HK-2 (cell line): ENCODE measurements at regions not wholly inside any gene's neighbourhood (a gene's known extent, or its start where the extent isn't known, plus 50 kb on each side); places are given as distances from the start of the nearest gene placed in this dataset.

ENCODE experiments used
- DNase-seq: peaks from one replicate; pipeline ENCODE4 v3.0.0-alpha.2; 2018; ENCODE audit not compliant: unreplicated experiment

- no peak for DNase-seq
These were observed 441.5 kb upstream of the RARB start for GRCh38 chr3:24986612-24987011.

GRCh38 chr3:24999357-24999756 lies 428.7 kb upstream of the RARB start:
- DNase-seq, result no peak

DNA sequence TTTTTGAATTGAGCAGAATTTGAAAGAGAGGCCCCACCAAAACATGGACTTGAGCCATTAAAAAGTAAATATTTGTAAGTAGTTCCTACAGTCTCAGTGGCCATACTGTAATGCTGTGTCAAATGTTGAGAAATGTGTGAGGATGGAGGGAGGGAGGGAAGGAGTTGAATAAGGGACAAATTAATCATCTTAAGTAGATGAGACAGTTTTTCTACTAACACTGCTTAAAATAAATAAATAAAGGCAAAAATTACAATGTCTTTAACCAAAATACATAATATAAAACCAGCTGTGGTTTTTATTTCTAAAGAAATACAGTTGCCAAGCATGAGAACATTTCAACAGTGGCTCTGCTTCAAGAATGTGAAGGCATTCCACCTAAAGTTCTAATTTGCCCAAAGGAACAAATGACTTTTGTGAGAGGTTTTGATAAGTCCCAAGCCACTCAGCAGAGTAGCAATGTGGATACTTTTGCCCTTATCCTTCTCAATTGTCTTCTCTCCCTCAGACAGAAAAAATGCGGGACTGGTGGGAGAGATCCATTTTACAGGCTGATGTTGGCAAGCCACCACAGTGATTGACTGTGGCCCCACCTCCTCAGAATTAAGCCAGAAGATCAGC lies 427.0 kb upstream of the RARB start:
- DNase-seq, result no peak

GRCh38 chr3:25002052-25002451 lies 426.0 kb upstream of the RARB start:
- DNase-seq, result no peak

GRCh38 chr3:25007974-25008658 lies 419.9 kb upstream of the RARB start:
- no peak for DNase-seq

GRCh38 chr3:25009665-25010064 lies 418.4 kb upstream of the RARB start:
- no peak for DNase-seq

DNA sequence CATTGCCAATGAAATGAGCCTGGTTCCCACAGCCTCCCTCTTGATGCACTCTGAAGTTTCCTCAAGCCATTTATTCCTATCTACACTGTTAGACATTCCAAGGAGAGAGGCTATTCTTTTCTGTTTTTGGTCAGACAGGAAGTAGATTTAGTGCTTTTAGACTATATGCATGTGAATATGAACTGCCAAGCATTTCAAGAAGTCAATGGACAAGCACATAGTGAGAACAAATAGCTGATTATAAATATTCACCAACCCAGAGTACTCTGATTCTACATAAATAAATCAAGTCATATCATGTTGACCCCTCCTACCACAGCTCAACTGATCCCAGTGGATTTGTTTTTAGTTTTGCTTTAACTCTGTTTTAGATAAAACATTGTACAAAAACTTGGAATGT lies 412.5 kb upstream of the RARB start:
- DNase-seq, result no peak

GRCh38 chr3:25018909-25019308 lies 409.2 kb upstream of the RARB start:
- no peak for DNase-seq

GRCh38 chr3:25019506-25019905 lies 408.6 kb upstream of the RARB start:
- no peak for DNase-seq

GRCh38 chr3:25021816-25022215 lies 406.2 kb upstream of the RARB start:
- DNase-seq, result no peak

- no peak for DNase-seq
These were observed 404.2 kb upstream of the RARB start for GRCh38 chr3:25023876-25024275.

- DNase-seq, result no peak
These were observed 402.8 kb upstream of the RARB start for GRCh38 chr3:25025236-25025635.

DNA sequence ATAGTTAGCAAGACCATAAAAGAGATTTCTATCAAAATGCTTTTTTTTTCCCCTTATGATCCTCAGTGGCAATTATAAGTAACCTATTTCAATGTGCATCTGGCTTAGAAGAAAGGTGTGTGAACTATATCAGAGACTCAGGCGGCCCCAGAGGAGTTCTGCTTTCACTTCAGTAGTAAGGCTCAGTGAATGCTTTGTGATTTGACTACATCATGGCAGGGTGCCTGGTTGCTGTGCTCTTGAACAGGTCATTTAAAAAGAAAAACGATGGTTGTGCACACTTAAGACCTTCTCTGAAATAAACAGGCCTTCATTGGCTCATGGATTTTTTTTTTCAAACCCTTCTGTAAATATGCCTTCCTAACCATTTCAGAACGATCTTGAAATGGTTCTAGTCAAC lies 400.4 kb upstream of the RARB start:
- DNase-seq, result no peak

- no peak for DNase-seq
These were observed 398.2 kb upstream of the RARB start for GRCh38 chr3:25029820-25030219.

DNA sequence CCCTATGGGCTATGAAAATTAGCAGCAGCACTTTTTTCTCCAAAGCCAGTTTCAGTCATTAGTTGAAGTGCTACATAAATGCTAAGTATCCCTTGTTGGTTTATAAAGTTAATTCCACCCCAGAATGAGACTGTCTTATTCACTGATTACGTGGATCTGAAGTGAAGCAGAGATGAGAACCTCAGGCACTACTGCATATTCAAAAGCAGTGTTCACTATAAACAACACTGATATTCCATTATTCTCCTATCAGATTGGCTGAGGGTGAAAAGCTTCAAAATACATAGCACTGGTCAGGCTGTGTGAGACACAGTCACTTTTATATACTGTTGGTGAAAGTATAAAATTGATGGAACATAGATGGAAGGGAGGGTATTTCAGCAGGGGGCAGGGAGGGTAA lies 395.7 kb upstream of the RARB start:
- no peak for DNase-seq

DNA sequence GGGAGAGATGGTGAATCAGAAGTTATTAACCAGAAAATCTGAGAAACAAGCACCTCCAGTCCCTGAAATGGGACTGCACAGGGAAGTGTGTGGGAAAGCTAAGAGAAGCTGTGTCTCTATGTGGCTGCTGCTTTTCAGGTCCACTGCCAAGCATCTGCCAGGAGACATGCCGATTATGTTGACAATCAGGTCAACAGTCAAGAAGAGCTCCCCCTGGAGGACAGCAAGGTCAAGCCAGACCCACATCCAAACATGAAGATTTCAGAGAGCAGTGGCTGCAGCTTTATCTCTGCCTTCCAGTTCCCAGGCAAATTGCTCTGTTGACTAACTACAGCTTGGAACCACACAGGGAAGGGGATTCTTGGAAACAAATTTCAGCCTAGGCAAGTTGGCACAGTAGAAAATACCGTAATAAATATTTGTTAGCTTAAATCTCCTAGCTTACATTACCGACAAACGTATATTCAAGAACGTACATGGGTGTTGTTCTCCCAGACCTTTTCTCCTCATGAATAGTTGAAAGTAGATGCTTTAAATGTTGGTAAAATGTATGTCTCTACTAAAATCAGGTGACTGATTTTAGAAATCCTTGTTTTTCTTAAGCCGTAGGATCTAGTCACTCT lies 394.5 kb upstream of the RARB start:
- peak; percentile 13 for DNase-seq

- DNase-seq, result no peak
These were observed 392.5 kb upstream of the RARB start for GRCh38 chr3:25035526-25035925.

GRCh38 chr3:25036633-25037032 lies 391.4 kb upstream of the RARB start:
- no peak for DNase-seq

GRCh38 chr3:25037049-25037547 lies 391.0 kb upstream of the RARB start:
- DNase-seq, result no peak

GRCh38 chr3:25038271-25038670 lies 389.8 kb upstream of the RARB start:
- no peak for DNase-seq

- DNase-seq, result no peak
These were observed 389.1 kb upstream of the RARB start for GRCh38 chr3:25038922-25039321.

DNA sequence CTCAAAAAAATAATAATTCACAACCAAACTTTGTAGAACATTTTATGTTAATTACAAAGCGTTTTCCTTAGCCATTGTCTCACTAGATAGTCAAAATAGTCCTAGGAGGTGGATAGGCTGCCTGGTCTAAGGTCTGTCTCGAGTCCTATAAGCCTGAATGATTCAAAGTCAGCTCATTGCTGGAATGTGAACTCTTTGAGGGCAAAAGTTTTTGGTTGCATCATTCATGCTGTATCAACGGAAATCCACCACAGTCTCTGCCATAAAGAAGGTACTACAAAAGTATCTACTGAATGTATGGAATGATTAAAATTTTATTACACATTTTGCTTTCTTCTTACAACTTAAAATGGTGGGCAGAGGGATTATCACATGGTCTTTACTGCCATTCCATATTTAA lies 387.3 kb upstream of the RARB start:
- DNase-seq, result no peak

- no peak for DNase-seq
These were observed 386.0 kb upstream of the RARB start for GRCh38 chr3:25041871-25042584.
